ENCODE measurements at regions not wholly inside any gene's neighbourhood (a gene's known extent, or its start where the extent isn't known, plus 50 kb on each side); places are given as distances from the start of the nearest gene placed in this dataset.

DNA sequence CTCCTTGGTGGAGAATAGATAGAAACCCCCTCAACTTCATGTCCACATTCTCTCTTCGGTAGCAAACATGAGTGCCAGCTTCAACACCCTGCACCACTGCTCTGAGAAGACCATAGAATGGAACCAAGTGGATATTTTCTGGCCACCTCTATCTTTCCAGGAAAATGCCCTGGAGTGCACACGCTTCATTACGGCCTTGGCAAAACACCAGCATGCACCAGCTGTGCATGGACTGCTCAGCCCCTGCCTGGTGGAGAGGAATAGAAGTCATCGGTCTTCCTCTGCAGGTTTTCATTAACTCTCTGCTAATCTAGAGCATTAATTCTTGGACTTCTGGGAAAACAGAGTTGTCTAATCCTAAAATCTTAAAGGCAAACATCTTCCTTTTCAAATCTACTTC, 211.6 kb upstream of the TMEM161B start:
- H3K4me1 ChIP-seq (ENCODE audit: control insufficient read depth in 1 of 2, insufficient read depth in 2 of 2, low read length in 2 of 2), result no peaks in the 10 kb centered on the region
- H3K27me3 ChIP-seq (ENCODE audit: control insufficient read depth in 1 of 2, insufficient read depth in 2 of 2, low read length in 2 of 2), result peaks cover 0 to 4% of the 10 kb centered on the region in 2 donors
- H3K4me3 ChIP-seq (ENCODE audit: low read depth in 1 of 2, low read length in 2 of 2), result no peak overlapping the region

DNA sequence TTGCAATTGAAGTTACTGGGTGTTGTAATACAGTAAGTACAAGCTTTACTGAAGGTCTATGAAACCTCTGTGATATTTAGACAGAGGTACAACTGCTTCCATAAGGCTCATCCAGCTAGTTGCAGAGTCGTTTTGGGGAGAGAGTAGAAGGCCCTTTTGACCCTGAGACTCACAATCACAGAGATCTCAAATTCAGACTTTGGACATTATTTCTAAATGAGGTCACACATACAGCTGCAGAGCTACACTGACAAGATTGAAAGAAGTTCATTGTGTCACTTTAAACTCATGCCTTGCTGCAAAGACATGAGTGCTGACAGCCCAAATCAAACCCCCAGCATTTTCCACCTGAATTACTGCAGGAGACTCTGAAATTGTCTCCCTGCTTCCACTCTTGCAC, 205.9 kb upstream of the TMEM161B start:
- Histone ChIP-seq H3K9ac (ENCODE audit: low read depth in 1 of 2, low read length in 2 of 2) (no peak overlapping the region), H3K4me3 (ENCODE audit: low read depth in 1 of 2, low read length in 2 of 2) (no peak overlapping the region), H3K27me3 (ENCODE audit: control insufficient read depth in 1 of 2, insufficient read depth in 2 of 2, low read length in 2 of 2) (no peaks in the 10 kb centered on the region), H3K9me3 (ENCODE audit: control insufficient read depth in 1 of 2, low read length in 2 of 2) (no peaks in the 10 kb centered on the region), H3K36me3 (ENCODE audit: control insufficient read depth in 1 of 2, insufficient read depth in 2 of 2, low read length in 2 of 2) (no peaks in the 10 kb centered on the region), H3K4me1 (ENCODE audit: control insufficient read depth in 1 of 2, insufficient read depth in 2 of 2, low read length in 2 of 2) (peaks cover 0 to 9% of the 10 kb centered on the region in 2 donors), H3K27ac (ENCODE audit: low read depth, low read length) (no peak overlapping the region)

More for the DNA sequence above, 211.6 kb upstream of the TMEM161B start:
- Histone ChIP-seq H3K27ac (ENCODE audit: low read depth, low read length) (no peak overlapping the region), H3K9ac (ENCODE audit: low read depth in 1 of 2, low read length in 2 of 2) (no peak overlapping the region), H3K9me3 (ENCODE audit: control insufficient read depth in 1 of 2, low read length in 2 of 2) (no peaks in the 10 kb centered on the region), H3K36me3 (ENCODE audit: control insufficient read depth in 1 of 2, insufficient read depth in 2 of 2, low read length in 2 of 2) (no peaks in the 10 kb centered on the region)

DNA sequence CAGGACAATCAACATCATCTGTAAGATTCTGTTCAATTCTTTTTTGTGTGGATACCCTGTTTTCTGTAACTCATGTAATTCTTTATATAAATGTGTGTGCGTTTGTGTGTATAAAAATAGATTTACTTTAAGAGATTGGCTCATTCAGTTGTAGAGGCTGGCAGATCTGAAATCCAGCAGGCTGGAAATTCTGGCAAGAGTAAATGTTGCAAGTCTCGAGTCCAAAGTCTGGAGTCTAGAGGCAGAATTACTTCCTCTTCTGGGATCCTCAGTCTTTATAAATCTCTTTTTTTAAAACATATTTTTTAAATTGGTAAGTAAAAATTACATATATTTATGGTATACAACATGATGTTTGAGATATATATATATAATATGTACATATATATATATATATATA, 202.1 kb upstream of the TMEM161B start:
- Histone ChIP-seq H3K4me1 (ENCODE audit: control insufficient read depth in 1 of 2, insufficient read depth in 2 of 2, low read length in 2 of 2) (peaks cover 0 to 9% of the 10 kb centered on the region in 2 donors), H3K27ac (ENCODE audit: low read depth, low read length) (no peak overlapping the region), H3K9me3 (ENCODE audit: control insufficient read depth in 1 of 2, low read length in 2 of 2) (no peaks in the 10 kb centered on the region), H3K36me3 (ENCODE audit: control insufficient read depth in 1 of 2, insufficient read depth in 2 of 2, low read length in 2 of 2) (no peaks in the 10 kb centered on the region), H3K9ac (ENCODE audit: low read depth in 1 of 2, low read length in 2 of 2) (no peak overlapping the region), H3K4me3 (ENCODE audit: low read depth in 1 of 2, low read length in 2 of 2) (no peak overlapping the region), H3K27me3 (ENCODE audit: control insufficient read depth in 1 of 2, insufficient read depth in 2 of 2, low read length in 2 of 2) (no peaks in the 10 kb centered on the region)

DNA sequence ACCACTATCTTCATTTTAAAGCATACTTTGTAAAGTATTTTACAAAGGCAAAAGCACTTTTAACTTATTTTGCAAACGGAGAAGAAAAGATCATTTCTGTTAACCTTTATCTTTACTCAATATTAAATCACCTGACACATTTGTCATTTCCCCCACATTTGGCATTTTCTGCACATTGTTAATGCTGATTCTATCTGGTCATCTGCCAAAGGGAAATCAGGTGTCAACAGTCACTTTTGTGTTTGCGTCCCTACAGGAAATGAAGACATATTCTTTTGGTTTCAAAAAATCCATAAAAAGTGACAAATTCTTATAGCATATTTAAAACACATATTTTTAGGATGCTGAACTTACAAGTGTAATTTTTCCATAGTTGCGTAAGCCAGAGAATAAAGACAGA, 191.3 kb upstream of the TMEM161B start:
- Histone ChIP-seq H3K9ac (ENCODE audit: low read depth in 1 of 2, low read length in 2 of 2) (no peak overlapping the region), H3K36me3 (ENCODE audit: control insufficient read depth in 1 of 2, insufficient read depth in 2 of 2, low read length in 2 of 2) (no peaks in the 10 kb centered on the region), H3K27me3 (ENCODE audit: control insufficient read depth in 1 of 2, insufficient read depth in 2 of 2, low read length in 2 of 2) (no peaks in the 10 kb centered on the region), H3K9me3 (ENCODE audit: control insufficient read depth in 1 of 2, low read length in 2 of 2) (no peaks in the 10 kb centered on the region), H3K4me1 (ENCODE audit: control insufficient read depth in 1 of 2, insufficient read depth in 2 of 2, low read length in 2 of 2) (no peaks in the 10 kb centered on the region), H3K4me3 (ENCODE audit: low read depth in 1 of 2, low read length in 2 of 2) (no peak overlapping the region), H3K27ac (ENCODE audit: low read depth, low read length) (no peak overlapping the region)

DNA sequence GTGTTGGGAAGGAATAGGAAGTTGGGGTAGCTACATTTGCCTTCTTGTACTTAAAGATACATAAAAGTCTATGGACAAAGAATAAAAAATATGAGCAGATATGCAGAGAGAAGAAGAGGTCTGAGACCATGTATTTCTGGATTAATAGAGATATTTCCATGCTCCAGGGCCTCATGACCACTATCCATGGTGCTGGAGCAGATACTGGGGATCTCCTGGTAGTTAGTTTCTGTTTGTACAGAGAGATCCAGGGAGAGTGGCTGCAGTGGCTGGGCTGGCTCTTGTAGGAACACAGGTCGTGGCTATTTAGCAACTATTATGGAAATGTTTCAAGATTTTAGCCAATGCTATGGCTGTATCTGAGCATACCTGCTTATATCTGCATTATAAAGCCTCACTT, 184.2 kb upstream of the TMEM161B start:
- no peak overlapping the region for H3K4me3 ChIP-seq (ENCODE audit: low read depth in 1 of 2, low read length in 2 of 2)
- no peaks in the 10 kb centered on the region for H3K27me3 ChIP-seq (ENCODE audit: control insufficient read depth in 1 of 2, insufficient read depth in 2 of 2, low read length in 2 of 2)
- no peaks in the 10 kb centered on the region for H3K36me3 ChIP-seq (ENCODE audit: control insufficient read depth in 1 of 2, insufficient read depth in 2 of 2, low read length in 2 of 2)
- H3K9me3 ChIP-seq (ENCODE audit: control insufficient read depth in 1 of 2, low read length in 2 of 2), result no peaks in the 10 kb centered on the region
- no peak overlapping the region for H3K27ac ChIP-seq (ENCODE audit: low read depth, low read length)
- H3K4me1 ChIP-seq (ENCODE audit: control insufficient read depth in 1 of 2, insufficient read depth in 2 of 2, low read length in 2 of 2), result no peaks in the 10 kb centered on the region
- no peak overlapping the region for H3K9ac ChIP-seq (ENCODE audit: low read depth in 1 of 2, low read length in 2 of 2)

DNA sequence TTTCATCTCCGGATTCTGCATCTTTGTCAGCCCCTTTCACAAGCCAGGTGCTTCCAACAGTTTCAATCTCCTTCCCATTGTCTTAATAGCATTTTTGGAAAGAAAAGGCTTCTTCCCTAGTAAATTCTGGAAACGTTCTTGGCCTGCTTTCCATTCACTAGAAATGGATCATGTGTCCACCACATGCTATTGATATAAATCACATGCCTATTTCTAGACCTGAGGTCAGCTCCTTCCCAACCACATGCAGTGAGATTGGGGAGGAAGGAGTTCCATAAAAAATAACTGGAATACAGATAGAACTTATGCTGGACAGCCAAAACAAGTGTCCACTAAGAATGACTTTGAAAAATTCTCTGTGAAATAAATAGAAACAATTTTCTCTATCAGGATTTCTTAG, 181.6 kb upstream of the TMEM161B start:
- Histone ChIP-seq H3K4me3 (ENCODE audit: low read depth in 1 of 2, low read length in 2 of 2) (no peak overlapping the region), H3K9me3 (ENCODE audit: control insufficient read depth in 1 of 2, low read length in 2 of 2) (no peaks in the 10 kb centered on the region), H3K27me3 (ENCODE audit: control insufficient read depth in 1 of 2, insufficient read depth in 2 of 2, low read length in 2 of 2) (no peaks in the 10 kb centered on the region), H3K36me3 (ENCODE audit: control insufficient read depth in 1 of 2, insufficient read depth in 2 of 2, low read length in 2 of 2) (no peaks in the 10 kb centered on the region), H3K4me1 (ENCODE audit: control insufficient read depth in 1 of 2, insufficient read depth in 2 of 2, low read length in 2 of 2) (no peaks in the 10 kb centered on the region), H3K9ac (ENCODE audit: low read depth in 1 of 2, low read length in 2 of 2) (no peak overlapping the region), H3K27ac (ENCODE audit: low read depth, low read length) (no peak overlapping the region)

GRCh38 chr5:88438006-88438405, 169.4 kb upstream of the TMEM161B start:
- no peaks in the 10 kb centered on the region for H3K4me1 ChIP-seq (ENCODE audit: control insufficient read depth in 1 of 2, insufficient read depth in 2 of 2, low read length in 2 of 2)
- no peaks in the 10 kb centered on the region for H3K36me3 ChIP-seq (ENCODE audit: control insufficient read depth in 1 of 2, insufficient read depth in 2 of 2, low read length in 2 of 2)
- H3K27ac ChIP-seq (ENCODE audit: low read depth, low read length), result no peak overlapping the region
- H3K9me3 ChIP-seq (ENCODE audit: control insufficient read depth in 1 of 2, low read length in 2 of 2), result no peaks in the 10 kb centered on the region
- no peaks in the 10 kb centered on the region for H3K27me3 ChIP-seq (ENCODE audit: control insufficient read depth in 1 of 2, insufficient read depth in 2 of 2, low read length in 2 of 2)
- no peak overlapping the region for H3K4me3 ChIP-seq (ENCODE audit: low read depth in 1 of 2, low read length in 2 of 2)
- no peak overlapping the region for H3K9ac ChIP-seq (ENCODE audit: low read depth in 1 of 2, low read length in 2 of 2)

- H3K4me1 ChIP-seq (ENCODE audit: control insufficient read depth in 1 of 2, insufficient read depth in 2 of 2, low read length in 2 of 2), result no peaks in the 10 kb centered on the region
- H3K9me3 ChIP-seq (ENCODE audit: control insufficient read depth in 1 of 2, low read length in 2 of 2), result no peaks in the 10 kb centered on the region
- H3K36me3 ChIP-seq (ENCODE audit: control insufficient read depth in 1 of 2, insufficient read depth in 2 of 2, low read length in 2 of 2), result no peaks in the 10 kb centered on the region
- H3K27me3 ChIP-seq (ENCODE audit: control insufficient read depth in 1 of 2, insufficient read depth in 2 of 2, low read length in 2 of 2), result no peaks in the 10 kb centered on the region
- no peak overlapping the region for H3K27ac ChIP-seq (ENCODE audit: low read depth, low read length)
- no peak overlapping the region for H3K4me3 ChIP-seq (ENCODE audit: low read depth in 1 of 2, low read length in 2 of 2)
- no peak overlapping the region for H3K9ac ChIP-seq (ENCODE audit: low read depth in 1 of 2, low read length in 2 of 2)
Observed at GRCh38 chr5:88436290-88436689, 167.6 kb upstream of the TMEM161B start.

GRCh38 chr5:88428633-88429032, 160.0 kb upstream of the TMEM161B start:
- H3K4me3 ChIP-seq (ENCODE audit: low read depth in 1 of 2, low read length in 2 of 2), result no peak overlapping the region
- no peak overlapping the region for H3K9ac ChIP-seq (ENCODE audit: low read depth in 1 of 2, low read length in 2 of 2)
- no peaks in the 10 kb centered on the region for H3K27me3 ChIP-seq (ENCODE audit: control insufficient read depth in 1 of 2, insufficient read depth in 2 of 2, low read length in 2 of 2)
- H3K36me3 ChIP-seq (ENCODE audit: control insufficient read depth in 1 of 2, insufficient read depth in 2 of 2, low read length in 2 of 2), result no peaks in the 10 kb centered on the region
- no peaks in the 10 kb centered on the region for H3K4me1 ChIP-seq (ENCODE audit: control insufficient read depth in 1 of 2, insufficient read depth in 2 of 2, low read length in 2 of 2)
- H3K9me3 ChIP-seq (ENCODE audit: control insufficient read depth in 1 of 2, low read length in 2 of 2), result no peaks in the 10 kb centered on the region
- H3K27ac ChIP-seq (ENCODE audit: low read depth, low read length), result no peak overlapping the region

DNA sequence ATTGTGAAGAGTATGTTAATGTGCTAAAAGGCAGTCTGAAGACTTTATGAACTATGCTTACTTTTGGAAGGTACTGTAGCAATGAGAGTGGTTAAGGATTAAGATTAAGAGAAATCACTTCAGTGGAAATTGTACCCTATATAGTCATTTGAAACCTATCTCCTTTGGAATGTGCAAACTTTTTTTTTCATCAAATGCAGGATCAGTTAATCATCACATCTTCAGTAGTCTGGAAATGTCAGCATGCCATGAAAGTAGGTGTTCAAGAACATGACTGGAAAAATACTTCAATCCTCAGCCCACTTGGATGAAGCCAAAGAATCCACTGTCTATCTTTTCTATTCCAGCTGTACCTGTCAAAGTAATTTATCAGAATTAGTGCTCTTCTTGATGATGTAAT, 157.8 kb upstream of the TMEM161B start:
- Histone ChIP-seq H3K4me3 (ENCODE audit: low read depth in 1 of 2, low read length in 2 of 2) (no peak overlapping the region), H3K27me3 (ENCODE audit: control insufficient read depth in 1 of 2, insufficient read depth in 2 of 2, low read length in 2 of 2) (no peaks in the 10 kb centered on the region), H3K9ac (ENCODE audit: low read depth in 1 of 2, low read length in 2 of 2) (no peak overlapping the region), H3K4me1 (ENCODE audit: control insufficient read depth in 1 of 2, insufficient read depth in 2 of 2, low read length in 2 of 2) (no peaks in the 10 kb centered on the region), H3K36me3 (ENCODE audit: control insufficient read depth in 1 of 2, insufficient read depth in 2 of 2, low read length in 2 of 2) (no peaks in the 10 kb centered on the region), H3K9me3 (ENCODE audit: control insufficient read depth in 1 of 2, low read length in 2 of 2) (no peaks in the 10 kb centered on the region), H3K27ac (ENCODE audit: low read depth, low read length) (no peak overlapping the region)

GRCh38 chr5:88425124-88425523, 156.5 kb upstream of the TMEM161B start:
- no peaks in the 10 kb centered on the region for H3K9me3 ChIP-seq (ENCODE audit: control insufficient read depth in 1 of 2, low read length in 2 of 2)
- no peaks in the 10 kb centered on the region for H3K36me3 ChIP-seq (ENCODE audit: control insufficient read depth in 1 of 2, insufficient read depth in 2 of 2, low read length in 2 of 2)
- no peaks in the 10 kb centered on the region for H3K4me1 ChIP-seq (ENCODE audit: control insufficient read depth in 1 of 2, insufficient read depth in 2 of 2, low read length in 2 of 2)
- H3K27ac ChIP-seq (ENCODE audit: low read depth, low read length), result no peak overlapping the region
- no peak overlapping the region for H3K4me3 ChIP-seq (ENCODE audit: low read depth in 1 of 2, low read length in 2 of 2)
- no peak overlapping the region for H3K9ac ChIP-seq (ENCODE audit: low read depth in 1 of 2, low read length in 2 of 2)
- no peaks in the 10 kb centered on the region for H3K27me3 ChIP-seq (ENCODE audit: control insufficient read depth in 1 of 2, insufficient read depth in 2 of 2, low read length in 2 of 2)

All from duodenal mucosa (tissue), 2 donors.